ENCODE measurements at regions not wholly inside any gene's neighbourhood (a gene's known extent, or its start where the extent isn't known, plus 50 kb on each side); places are given as distances from the start of the nearest gene placed in this dataset.

DNA sequence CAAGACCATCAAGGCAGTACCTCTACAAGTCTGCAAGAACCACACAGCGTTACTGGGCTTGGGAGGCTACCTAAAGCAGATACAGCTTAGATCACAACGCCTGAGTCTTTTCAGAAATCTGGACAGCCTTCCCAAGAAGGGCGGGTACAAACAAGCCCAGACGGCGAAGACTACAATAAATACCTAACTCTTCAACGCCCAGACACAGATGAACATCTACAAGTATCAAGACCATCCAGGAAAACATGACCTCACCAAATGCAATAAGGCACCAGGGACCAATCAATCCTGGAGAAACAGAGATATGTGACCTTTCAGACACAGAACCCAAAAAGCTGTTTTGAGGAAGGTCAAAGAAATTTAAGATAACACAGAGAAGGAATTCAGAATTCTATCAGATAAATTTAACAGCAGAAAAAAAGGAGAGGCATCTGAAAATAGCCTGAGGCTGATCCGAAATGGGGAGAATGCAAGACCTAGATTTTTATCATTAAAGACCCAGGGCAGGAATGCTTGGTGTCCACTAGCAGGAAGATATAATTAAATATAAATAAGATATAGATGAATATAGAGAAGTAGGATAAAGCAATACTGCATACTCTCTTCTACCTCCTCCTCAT is 131.7 kb upstream of the COL21A1 start:
- in situ Hi-C loops (cut with MboI; ENCODE audit: low sequenced_read_pairs): no loop called here

DNA sequence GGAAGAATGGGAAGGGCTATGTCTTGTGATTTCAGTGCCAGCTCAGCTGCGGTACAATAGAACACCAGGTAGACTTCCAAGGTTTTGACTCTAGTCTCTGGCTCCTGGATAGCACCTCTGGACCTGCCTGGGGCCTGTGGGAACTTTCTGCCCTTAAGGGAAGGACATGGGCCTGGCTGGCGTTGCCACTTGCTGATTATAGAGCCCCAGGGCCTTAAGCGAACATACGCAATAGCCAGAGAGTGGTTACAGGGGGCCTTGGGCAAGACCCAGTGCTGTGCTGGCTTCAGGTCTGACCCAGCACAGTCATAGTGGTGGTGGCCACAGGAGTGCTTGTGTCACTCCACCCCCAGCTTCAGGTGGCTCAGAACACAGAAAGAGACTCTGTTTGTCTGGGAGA is 131.1 kb upstream of the COL21A1 start:
- in situ Hi-C loops (cut with MboI; ENCODE audit: low sequenced_read_pairs): no loop called here

DNA sequence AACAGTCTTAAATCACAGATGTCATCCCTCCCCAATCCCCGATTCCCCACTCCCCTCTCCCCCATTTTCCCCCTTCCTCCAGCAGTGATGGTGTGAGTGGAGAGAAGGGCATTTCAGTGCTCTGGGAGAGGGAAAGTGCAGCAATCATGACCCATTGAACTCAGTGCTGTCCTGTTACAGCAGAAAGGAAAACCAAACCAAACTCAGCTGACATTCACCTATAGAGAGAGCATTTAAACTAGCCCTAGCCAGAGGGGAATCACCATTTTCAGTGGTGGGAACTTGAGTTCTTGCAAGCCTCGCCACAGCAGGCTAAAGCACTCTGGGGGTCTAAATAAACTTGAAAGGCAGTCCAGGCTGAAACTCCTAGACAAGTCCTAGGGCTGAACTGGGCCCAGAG is 129.9 kb upstream of the COL21A1 start:
- in situ Hi-C loops (cut with MboI; ENCODE audit: low sequenced_read_pairs): no loop called here

DNA sequence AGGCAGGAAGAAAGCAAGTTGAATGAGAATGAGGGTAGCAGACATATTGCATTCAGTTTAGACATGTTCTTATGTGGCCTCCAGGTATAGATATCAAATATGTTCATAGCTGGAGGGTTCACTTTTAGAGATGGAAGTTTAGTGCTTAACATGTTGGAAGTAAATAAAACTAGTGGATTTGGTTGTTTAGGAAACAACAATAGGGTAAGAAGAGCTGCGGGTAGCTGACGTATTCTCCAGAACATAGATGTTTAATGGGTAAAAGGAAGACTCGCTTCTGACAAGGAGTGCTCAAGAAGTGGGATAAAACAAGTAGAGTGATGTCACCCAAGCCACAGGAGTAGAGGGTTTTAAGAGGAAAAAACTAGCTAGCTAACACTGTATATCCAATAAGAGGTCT is 128.4 kb upstream of the COL21A1 start:
- in situ Hi-C loops (cut with MboI; ENCODE audit: low sequenced_read_pairs): no loop called here

DNA sequence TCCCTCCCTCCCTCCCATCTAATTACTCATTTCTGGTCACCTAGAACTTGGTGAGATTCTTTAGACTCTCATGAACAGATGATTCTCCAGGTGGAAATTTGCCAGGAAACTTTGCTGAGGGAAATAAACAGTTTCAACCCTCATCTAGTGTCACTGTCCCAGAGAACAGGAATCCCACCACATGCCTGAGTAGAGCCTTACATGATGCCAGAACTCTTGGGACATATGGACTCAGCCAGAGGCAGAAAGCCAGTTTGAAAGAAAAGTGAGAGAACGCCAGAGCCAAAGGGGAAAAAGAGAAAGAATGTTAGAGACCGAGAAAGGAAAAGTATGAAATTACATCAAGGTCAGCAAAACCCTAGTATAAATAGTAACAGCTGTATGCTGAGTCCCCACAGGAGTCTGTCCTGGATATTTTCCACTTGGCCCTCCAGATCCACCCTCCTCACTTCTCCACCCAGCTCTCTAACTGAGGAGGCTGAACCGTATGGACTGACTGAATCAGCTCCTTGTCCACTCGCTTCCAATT is 127.5 kb upstream of the COL21A1 start:
- in situ Hi-C loops (cut with MboI; ENCODE audit: low sequenced_read_pairs): loop anchor here (25.0 kb wide), 2 partner anchors 462 to 937 kb away; partner anchors contain the start of gene PRIM2

DNA sequence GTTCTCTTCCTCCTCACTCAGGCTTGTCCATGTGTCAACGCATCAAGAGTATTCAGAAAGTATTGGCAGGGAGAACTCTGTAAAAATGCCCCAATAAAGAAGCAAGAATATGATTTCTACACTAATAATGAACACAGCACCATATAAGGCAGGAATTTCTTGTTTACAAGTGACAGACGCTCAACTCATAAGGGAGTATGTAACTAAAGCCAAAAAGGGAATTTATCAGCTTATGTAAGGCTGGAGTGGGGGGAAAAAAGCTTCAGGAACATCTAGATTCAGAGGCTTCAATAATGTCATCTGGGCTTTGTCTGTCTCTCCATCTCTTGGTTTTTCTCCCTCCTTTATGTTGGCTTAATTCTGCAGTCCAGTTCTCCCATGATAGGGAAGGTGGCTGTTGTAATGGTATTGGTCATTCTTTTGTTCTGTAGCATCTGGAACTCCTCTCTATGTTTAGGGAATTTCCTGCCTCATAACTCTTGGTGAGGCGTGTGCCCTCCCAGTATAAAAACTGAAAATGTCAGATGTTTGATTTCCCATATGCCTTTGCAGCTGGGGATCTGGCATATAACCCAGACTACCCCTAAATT is 125.1 kb upstream of the COL21A1 start:
- in situ Hi-C loops (cut with MboI; ENCODE audit: low sequenced_read_pairs): loop anchor here (25.0 kb wide), 2 partner anchors 465 to 940 kb away; partner anchors contain the start of gene PRIM2

GRCh38 chr6:56370561-56371211 is 123.3 kb upstream of the COL21A1 start:
- in situ Hi-C loops (cut with MboI; ENCODE audit: low sequenced_read_pairs): loop anchor here (25.0 kb wide), 2 partner anchors 467 to 942 kb away; partner anchors contain the start of gene PRIM2

DNA sequence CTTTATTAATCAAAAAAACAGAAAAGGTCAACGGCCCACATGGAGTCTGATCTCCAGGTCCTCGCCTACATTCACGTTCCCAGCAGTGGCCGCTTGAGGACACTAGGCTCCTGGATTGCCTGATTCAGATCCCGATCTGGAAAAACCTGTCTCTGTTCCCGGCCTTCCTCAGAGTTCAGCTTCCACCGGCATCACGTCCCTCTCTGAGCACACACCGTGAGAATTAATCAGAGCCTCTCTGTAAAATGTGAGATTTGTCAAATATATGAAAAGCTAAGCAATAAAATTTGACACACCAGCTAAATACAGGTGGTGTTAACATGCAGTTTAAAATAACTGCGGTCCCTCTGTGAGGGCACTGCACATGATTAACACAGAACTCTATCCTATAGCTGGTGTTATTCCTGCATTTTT is 122.8 kb upstream of the COL21A1 start:
- in situ Hi-C loops (cut with MboI; ENCODE audit: low sequenced_read_pairs): loop anchor here (25.0 kb wide), 2 partner anchors 467 to 942 kb away; partner anchors contain the start of gene PRIM2

DNA sequence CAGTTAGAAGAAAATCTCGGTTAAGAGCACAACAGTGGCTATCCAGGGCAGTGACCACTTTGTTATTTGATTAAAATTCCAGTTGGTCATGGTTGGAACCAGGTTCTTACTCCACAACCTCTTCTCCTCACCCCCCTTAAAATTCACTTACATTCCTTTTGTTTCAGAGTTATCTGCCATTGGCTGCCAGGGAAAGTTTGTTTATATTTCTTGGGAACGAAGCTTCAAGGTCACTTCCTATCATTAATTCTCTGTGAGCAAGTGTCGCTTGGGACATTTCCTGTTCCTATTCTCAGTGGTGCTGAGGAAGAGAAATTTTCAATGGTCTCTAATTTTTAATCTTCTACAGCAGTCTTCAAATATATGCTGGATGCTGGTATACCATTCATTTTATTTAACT is 121.1 kb upstream of the COL21A1 start:
- in situ Hi-C loops (cut with MboI; ENCODE audit: low sequenced_read_pairs): loop anchor here (10.0 to 25.0 kb wide), 3 partner anchors 226 to 944 kb away; partner anchors contain the start of gene PRIM2

DNA sequence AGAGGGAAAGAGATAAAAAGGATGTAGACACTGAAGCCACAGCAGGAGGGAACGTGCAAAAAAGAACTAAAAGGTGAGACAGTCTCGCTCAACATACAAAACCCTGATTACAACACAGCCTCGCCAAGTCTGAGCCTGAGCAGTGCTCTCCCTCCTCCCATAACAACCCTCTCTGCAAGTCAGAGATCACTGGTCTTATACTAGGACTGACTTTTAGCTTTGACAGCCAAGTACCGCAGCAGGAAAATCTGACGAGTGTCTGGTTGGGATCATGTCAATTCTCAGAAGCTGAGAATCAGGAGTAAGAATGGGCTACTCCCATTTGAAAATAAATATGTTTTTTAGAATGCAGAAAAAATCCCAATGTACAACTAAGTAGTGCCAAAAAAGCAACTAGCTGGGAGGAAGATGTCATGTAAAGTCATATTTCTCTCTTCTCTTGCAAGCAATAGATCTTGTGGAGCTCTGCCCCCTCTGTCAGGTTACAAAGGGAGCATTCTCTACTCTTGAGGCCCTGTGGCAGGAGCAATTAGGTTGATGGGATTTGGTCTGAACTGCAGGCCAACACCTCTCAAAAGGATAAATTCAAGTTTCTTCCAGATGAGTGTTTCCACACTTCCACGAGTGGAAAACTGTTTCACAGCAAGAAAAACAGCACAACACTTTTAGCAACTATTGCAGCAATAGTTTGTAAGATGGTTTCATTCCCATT is 118.9 kb upstream of the COL21A1 start:
- in situ Hi-C loops (cut with MboI; ENCODE audit: low sequenced_read_pairs): loop anchor here (10.0 to 25.0 kb wide), 3 partner anchors 229 to 946 kb away; partner anchors contain the start of gene PRIM2

DNA sequence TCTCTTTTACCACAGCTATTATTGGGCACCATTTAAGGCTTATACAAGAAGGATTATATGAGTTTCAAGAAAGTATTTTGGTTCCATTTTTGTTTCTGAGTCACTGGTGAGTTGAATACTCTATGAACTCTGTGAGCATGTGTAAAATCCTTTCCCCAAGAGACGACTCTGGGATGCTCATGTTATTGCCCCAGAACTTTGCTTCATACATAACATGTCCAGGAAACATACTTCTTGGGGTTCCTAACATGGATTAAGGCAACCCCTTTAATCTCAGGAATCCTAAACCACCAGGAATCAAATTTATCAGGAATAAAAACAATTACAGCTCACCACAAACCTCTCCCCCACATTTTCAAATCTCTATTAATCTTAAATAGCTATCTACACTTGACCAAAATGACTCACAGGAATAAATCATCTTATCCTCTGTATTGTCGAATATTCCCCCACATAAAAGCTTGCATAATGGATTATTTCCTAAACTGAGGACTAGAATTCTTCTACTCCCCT is 117.5 kb upstream of the COL21A1 start:
- in situ Hi-C loops (cut with MboI; ENCODE audit: low sequenced_read_pairs): loop anchor here (10.0 to 25.0 kb wide), 3 partner anchors 230 to 947 kb away; partner anchors contain the start of gene PRIM2

GRCh38 chr6:56364431-56364826 is 117.0 kb upstream of the COL21A1 start:
- in situ Hi-C loops (cut with MboI; ENCODE audit: low sequenced_read_pairs): loop anchor here (10.0 to 25.0 kb wide), 3 partner anchors 230 to 948 kb away; partner anchors contain the start of gene PRIM2

GRCh38 chr6:56363796-56364430 is 116.5 kb upstream of the COL21A1 start:
- in situ Hi-C loops (cut with MboI; ENCODE audit: low sequenced_read_pairs): loop anchor here (10.0 to 25.0 kb wide), 3 partner anchors 231 to 948 kb away; partner anchors contain the start of gene PRIM2

- in situ Hi-C loops (cut with MboI; ENCODE audit: low sequenced_read_pairs): loop anchor here (10.0 to 25.0 kb wide), 3 partner anchors 233 to 950 kb away; partner anchors contain the start of gene PRIM2
Observed at GRCh38 chr6:56361812-56362211, 114.4 kb upstream of the COL21A1 start.

DNA sequence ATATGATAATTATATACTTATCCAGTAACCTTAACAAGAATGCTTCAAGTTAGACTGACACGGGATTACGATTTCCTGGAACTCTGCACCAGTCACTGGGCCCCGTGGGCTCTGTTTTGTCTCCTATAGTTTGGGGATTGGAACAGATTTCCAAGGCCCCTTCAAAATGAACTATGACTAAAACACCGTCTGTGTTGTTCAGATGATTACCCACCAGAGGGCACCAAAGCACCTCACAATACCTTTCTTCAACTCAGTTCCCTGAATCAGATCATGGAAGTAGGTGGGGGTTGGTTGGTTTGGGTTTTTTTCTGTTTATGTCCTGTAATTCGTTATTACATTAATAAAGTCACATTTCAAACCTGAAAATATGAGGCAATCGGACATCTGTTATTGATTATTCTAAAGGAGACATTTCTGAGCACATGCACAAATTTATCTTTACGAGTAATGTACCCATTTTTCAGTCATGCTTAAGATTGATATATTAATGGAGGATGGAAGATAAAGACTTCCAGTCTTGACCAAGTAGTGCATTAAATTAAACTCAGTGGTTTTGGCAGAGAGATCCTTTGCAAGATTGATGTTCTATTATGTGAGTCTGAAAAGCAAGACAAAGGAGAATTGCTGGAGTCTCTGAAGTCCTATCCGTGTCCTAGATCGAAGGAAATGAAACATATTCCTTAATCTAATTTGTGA is 112.0 kb upstream of the COL21A1 start:
- in situ Hi-C loops (cut with MboI; ENCODE audit: low sequenced_read_pairs): loop anchor here (10.0 to 25.0 kb wide), 3 partner anchors 215 to 953 kb away; partner anchors contain the start of gene PRIM2

DNA sequence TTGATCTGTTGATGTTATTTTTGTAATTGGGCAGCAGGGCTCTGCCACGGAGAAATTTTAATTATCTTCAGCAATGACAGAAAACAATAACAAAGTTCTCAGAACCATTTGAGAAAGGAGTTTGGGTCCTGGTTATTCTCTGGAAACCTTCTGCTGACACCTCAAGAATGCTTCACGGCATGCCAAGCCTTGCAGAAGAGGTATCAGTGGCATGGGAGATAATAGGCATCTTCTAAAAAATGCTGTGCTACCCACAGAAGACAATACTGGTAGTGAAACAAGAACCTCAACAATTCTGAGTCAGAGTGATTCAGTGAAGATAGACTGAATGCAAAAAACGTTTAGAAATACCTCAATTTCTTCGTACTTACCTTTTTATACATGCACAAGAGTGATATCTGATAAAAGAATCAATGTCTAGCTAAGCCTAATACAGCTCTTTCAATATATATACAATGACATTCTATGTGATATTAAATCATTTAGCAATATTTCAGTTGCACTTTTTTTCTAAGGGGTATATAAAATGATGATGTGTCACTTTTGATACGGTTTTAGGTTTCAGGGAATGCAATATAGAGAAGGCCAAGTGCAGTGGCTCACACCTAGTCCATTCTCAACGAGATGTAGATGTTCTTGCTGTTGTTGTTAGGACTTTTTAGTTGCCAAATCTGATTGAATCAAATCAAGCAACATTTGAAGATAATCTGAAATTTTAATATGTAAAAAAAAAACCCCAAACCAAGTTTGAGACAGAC is 110.4 kb upstream of the COL21A1 start:
- in situ Hi-C loops (cut with MboI; ENCODE audit: low sequenced_read_pairs): loop anchor here (10.0 to 25.0 kb wide), 3 partner anchors 217 to 955 kb away; partner anchors contain the start of gene PRIM2

DNA sequence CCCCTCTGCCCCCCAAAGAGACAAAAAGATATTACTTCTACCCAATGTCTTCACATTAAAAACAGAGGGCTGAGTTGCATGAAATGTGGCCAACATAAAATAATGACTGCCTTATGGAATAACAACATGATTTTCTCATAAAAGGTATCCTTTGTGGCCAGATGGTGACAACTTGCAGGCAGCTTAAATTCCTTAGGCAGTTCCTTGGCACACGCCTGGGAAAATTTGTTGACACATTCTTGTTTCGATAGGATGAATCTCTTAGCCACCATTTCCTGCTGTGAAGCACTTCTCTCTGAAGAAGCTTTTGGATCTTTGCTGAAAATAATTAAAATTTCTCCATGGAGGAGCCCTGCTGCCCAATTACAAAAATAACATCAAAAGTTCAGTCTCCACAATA is 109.0 kb upstream of the COL21A1 start:
- in situ Hi-C loops (cut with MboI; ENCODE audit: low sequenced_read_pairs): loop anchor here (10.0 to 25.0 kb wide), 3 partner anchors 218 to 956 kb away; partner anchors contain the start of gene PRIM2

- in situ Hi-C loops (cut with MboI; ENCODE audit: low sequenced_read_pairs): loop anchor here (10.0 to 25.0 kb wide), 3 partner anchors 221 to 958 kb away; partner anchors contain the start of gene PRIM2
Observed at GRCh38 chr6:56353860-56354259, 106.5 kb upstream of the COL21A1 start.

Measured in HL-60/S4 (cell line).